ENCODE measurements at regions not wholly inside any gene's neighbourhood (a gene's known extent, or its start where the extent isn't known, plus 50 kb on each side); places are given as distances from the start of the nearest gene placed in this dataset.

DNA sequence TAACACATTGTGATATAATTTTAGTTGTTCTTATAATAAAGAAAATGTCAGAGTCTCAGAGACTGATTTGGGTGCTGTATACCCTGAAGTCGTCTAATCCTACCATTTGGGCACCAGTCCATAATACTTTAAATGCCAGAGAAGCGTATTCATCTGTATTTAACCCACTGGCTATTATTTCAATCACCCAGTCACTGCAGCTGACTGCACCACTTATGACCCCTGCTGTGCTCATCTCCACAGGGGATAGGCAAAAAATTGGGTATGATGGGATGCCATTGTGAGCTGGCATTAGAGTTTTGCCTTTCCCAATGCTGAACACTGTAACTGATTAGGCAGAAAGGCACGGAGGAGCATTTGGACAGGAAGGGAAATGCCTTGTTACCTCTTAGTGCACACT lies 599.7 kb downstream of the CAAP1 start:
- ATAC-seq = no peak
- H3K9me3 Mint-ChIP-seq = peaks cover 15% of the 10 kb centered on the region
- no peak for DNase-seq (ENCODE audit: low spot score)
- ChIA-PET POLR2A (no interaction called here), CTCF (no interaction called here)
- 0 out of 2 replicates have a peak, but pooled peaks cover 2% of the 10 kb centered on the region for H3K36me3 Mint-ChIP-seq
- no peak overlapping the region for H3K4me3 Mint-ChIP-seq
- H3K27me3 Mint-ChIP-seq (ENCODE audit: low read depth) = no peaks in the 10 kb centered on the region
- H3K4me1 Mint-ChIP-seq = peaks cover 13% of the 10 kb centered on the region
- H3K27ac Mint-ChIP-seq = no peak overlapping the region
- TF ChIP-seq IRF2 (CRISPR knock-in tag; IDR thresholded peaks at IDR 0.05; ENCODE audit: borderline replicate concordance, low read depth) (no peak), TEAD4 (CRISPR knock-in tag; IDR thresholded peaks at IDR 0.05) (no peak), TEAD1 (CRISPR knock-in tag; IDR thresholded peaks at IDR 0.05) (no peak), NFYB (CRISPR knock-in tag; conservative IDR thresholded peaks at IDR 0.05; ENCODE audit: low read depth) (no peak), HMGA2 (CRISPR knock-in tag; IDR thresholded peaks at IDR 0.05) (no peak), NR2C2 (CRISPR knock-in tag; IDR thresholded peaks at IDR 0.05) (no peak), ESRRA (CRISPR knock-in tag; IDR thresholded peaks at IDR 0.05; ENCODE audit: borderline replicate concordance) (no peak), ZNF671 (CRISPR knock-in tag; IDR thresholded peaks at IDR 0.05) (no peak), ZNF121 (CRISPR knock-in tag; IDR thresholded peaks at IDR 0.05) (no peak), ZNF423 (CRISPR knock-in tag; IDR thresholded peaks at IDR 0.05) (no peak), FOXP1 (CRISPR knock-in tag; IDR thresholded peaks at IDR 0.05; ENCODE audit: borderline replicate concordance) (no peak)
- TF ChIP-seq, protein P1, sequence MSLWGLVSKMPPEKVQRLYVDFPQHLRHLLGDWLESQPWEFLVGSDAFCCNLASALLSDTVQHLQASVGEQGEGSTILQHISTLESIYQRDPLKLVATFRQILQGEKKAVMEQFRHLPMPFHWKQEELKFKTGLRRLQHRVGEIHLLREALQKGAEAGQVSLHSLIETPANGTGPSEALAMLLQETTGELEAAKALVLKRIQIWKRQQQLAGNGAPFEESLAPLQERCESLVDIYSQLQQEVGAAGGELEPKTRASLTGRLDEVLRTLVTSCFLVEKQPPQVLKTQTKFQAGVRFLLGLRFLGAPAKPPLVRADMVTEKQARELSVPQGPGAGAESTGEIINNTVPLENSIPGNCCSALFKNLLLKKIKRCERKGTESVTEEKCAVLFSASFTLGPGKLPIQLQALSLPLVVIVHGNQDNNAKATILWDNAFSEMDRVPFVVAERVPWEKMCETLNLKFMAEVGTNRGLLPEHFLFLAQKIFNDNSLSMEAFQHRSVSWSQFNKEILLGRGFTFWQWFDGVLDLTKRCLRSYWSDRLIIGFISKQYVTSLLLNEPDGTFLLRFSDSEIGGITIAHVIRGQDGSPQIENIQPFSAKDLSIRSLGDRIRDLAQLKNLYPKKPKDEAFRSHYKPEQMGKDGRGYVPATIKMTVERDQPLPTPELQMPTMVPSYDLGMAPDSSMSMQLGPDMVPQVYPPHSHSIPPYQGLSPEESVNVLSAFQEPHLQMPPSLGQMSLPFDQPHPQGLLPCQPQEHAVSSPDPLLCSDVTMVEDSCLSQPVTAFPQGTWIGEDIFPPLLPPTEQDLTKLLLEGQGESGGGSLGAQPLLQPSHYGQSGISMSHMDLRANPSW (CRISPR knock-in tag; conservative IDR thresholded peaks at IDR 0.05; ENCODE audit: low read depth) = no peak
- TF ChIP-seq, protein P2, sequence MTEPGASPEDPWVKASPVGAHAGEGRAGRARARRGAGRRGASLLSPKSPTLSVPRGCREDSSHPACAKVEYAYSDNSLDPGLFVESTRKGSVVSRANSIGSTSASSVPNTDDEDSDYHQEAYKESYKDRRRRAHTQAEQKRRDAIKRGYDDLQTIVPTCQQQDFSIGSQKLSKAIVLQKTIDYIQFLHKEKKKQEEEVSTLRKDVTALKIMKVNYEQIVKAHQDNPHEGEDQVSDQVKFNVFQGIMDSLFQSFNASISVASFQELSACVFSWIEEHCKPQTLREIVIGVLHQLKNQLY (CRISPR knock-in tag; IDR thresholded peaks at IDR 0.05) = no peak
- TF ChIP-seq, protein P3, sequence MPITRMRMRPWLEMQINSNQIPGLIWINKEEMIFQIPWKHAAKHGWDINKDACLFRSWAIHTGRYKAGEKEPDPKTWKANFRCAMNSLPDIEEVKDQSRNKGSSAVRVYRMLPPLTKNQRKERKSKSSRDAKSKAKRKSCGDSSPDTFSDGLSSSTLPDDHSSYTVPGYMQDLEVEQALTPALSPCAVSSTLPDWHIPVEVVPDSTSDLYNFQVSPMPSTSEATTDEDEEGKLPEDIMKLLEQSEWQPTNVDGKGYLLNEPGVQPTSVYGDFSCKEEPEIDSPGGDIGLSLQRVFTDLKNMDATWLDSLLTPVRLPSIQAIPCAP (CRISPR knock-in tag; IDR thresholded peaks at IDR 0.05) = no peak
- TF ChIP-seq, protein P4, sequence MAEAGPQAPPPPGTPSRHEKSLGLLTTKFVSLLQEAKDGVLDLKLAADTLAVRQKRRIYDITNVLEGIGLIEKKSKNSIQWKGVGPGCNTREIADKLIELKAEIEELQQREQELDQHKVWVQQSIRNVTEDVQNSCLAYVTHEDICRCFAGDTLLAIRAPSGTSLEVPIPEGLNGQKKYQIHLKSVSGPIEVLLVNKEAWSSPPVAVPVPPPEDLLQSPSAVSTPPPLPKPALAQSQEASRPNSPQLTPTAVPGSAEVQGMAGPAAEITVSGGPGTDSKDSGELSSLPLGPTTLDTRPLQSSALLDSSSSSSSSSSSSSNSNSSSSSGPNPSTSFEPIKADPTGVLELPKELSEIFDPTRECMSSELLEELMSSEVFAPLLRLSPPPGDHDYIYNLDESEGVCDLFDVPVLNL (CRISPR knock-in tag; IDR thresholded peaks at IDR 0.05; ENCODE audit: borderline replicate concordance, low read depth) = no peak
- TF ChIP-seq, protein P5, sequence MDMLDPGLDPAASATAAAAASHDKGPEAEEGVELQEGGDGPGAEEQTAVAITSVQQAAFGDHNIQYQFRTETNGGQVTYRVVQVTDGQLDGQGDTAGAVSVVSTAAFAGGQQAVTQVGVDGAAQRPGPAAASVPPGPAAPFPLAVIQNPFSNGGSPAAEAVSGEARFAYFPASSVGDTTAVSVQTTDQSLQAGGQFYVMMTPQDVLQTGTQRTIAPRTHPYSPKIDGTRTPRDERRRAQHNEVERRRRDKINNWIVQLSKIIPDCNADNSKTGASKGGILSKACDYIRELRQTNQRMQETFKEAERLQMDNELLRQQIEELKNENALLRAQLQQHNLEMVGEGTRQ (CRISPR knock-in tag; IDR thresholded peaks at IDR 0.05) = no peak

DNA sequence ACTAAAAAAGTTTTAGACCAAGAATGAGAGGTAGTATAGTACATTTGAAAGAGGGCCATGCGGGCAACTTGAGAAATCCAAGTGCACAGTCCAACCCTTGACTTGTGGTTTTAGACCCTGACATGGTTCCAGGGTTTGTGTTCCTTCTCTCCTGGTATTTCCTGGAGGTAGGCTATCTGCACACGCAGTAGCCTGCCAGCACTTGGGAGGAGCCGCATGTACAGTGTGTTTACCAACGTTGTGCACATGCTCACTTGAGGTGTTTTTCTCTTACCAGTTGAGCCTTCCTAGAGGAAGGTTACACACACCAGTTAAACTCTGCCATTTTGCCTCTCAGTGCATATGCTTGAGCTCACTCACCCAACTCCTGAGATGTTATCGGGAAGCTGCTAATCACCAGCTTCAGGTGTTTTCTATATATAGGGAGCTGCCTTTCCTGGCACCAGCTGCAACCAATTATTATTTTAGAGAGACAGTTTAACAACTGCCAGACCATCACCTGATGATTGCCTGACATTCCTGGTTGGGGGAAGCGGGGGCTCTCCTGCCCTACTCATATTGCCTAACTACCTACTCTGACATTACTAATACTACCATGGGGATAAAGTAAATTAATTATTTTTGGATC lies 593.4 kb upstream of the TUSC1 start:
- H3K9me3 Mint-ChIP-seq = no peaks in the 10 kb centered on the region
- H3K36me3 Mint-ChIP-seq = no peaks in the 10 kb centered on the region
- H3K4me3 Mint-ChIP-seq = no peak overlapping the region
- CTCF ChIA-PET = no interaction called here
- POLR2A ChIA-PET = no interaction called here
- H3K4me1 Mint-ChIP-seq = peaks cover 20% of the 10 kb centered on the region
- TF ChIP-seq ZNF138 (CRISPR knock-in tag; conservative IDR thresholded peaks at IDR 0.05) = no peak
- no peak for TF ChIP-seq FOXP1 (CRISPR knock-in tag; IDR thresholded peaks at IDR 0.05; ENCODE audit: borderline replicate concordance)
- TF ChIP-seq, protein P6, sequence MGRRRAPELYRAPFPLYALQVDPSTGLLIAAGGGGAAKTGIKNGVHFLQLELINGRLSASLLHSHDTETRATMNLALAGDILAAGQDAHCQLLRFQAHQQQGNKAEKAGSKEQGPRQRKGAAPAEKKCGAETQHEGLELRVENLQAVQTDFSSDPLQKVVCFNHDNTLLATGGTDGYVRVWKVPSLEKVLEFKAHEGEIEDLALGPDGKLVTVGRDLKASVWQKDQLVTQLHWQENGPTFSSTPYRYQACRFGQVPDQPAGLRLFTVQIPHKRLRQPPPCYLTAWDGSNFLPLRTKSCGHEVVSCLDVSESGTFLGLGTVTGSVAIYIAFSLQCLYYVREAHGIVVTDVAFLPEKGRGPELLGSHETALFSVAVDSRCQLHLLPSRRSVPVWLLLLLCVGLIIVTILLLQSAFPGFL (CRISPR knock-in tag; IDR thresholded peaks at IDR 0.05; ENCODE audit: borderline replicate concordance) = no peak
- TF ChIP-seq PRRX2 (CRISPR knock-in tag; IDR thresholded peaks at IDR 0.05) = no peak
- TF ChIP-seq IRF2 (CRISPR knock-in tag; IDR thresholded peaks at IDR 0.05; ENCODE audit: borderline replicate concordance, low read depth) = no peak
- TF ChIP-seq, protein P7, sequence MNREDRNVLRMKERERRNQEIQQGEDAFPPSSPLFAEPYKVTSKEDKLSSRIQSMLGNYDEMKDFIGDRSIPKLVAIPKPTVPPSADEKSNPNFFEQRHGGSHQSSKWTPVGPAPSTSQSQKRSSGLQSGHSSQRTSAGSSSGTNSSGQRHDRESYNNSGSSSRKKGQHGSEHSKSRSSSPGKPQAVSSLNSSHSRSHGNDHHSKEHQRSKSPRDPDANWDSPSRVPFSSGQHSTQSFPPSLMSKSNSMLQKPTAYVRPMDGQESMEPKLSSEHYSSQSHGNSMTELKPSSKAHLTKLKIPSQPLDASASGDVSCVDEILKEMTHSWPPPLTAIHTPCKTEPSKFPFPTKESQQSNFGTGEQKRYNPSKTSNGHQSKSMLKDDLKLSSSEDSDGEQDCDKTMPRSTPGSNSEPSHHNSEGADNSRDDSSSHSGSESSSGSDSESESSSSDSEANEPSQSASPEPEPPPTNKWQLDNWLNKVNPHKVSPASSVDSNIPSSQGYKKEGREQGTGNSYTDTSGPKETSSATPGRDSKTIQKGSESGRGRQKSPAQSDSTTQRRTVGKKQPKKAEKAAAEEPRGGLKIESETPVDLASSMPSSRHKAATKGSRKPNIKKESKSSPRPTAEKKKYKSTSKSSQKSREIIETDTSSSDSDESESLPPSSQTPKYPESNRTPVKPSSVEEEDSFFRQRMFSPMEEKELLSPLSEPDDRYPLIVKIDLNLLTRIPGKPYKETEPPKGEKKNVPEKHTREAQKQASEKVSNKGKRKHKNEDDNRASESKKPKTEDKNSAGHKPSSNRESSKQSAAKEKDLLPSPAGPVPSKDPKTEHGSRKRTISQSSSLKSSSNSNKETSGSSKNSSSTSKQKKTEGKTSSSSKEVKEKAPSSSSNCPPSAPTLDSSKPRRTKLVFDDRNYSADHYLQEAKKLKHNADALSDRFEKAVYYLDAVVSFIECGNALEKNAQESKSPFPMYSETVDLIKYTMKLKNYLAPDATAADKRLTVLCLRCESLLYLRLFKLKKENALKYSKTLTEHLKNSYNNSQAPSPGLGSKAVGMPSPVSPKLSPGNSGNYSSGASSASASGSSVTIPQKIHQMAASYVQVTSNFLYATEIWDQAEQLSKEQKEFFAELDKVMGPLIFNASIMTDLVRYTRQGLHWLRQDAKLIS (CRISPR knock-in tag; IDR thresholded peaks at IDR 0.05; ENCODE audit: borderline replicate concordance) = no peak
- TF ChIP-seq TEAD1 (CRISPR knock-in tag; IDR thresholded peaks at IDR 0.05) = no peak
- TF ChIP-seq ELF4 (CRISPR knock-in tag; IDR thresholded peaks at IDR 0.05; ENCODE audit: low read depth) = no peak
- no peak for TF ChIP-seq KAT7 (CRISPR knock-in tag; IDR thresholded peaks at IDR 0.05; ENCODE audit: borderline replicate concordance)
- TF ChIP-seq MXD4 (CRISPR knock-in tag; IDR thresholded peaks at IDR 0.05; ENCODE audit: borderline replicate concordance) = no peak
- no peak for TF ChIP-seq CREM (CRISPR knock-in tag; IDR thresholded peaks at IDR 0.05)
- H3K27ac Mint-ChIP-seq = no peak overlapping the region
- DNase-seq (ENCODE audit: low spot score) (no peak), ATAC-seq (no peak)
- H3K27me3 Mint-ChIP-seq (ENCODE audit: low read depth) = no peaks in the 10 kb centered on the region
